HepG2 (cell line): ENCODE measurements at regions not wholly inside any gene's neighbourhood (a gene's known extent, or its start where the extent isn't known, plus 50 kb on each side); places are given as distances from the start of the nearest gene placed in this dataset.

ENCODE experiments used
- ATAC-seq: fragments of 200-7000 bp; cut with Tn5 transposase; 3 replicates; pipeline ENCODE4 v1.9.1; 2020; ENCODE audit warnings: mild to moderate bottlenecking, moderate library complexity
- BruUV-seq: library from RNA; stranded (reverse); fragments of 400-500 nt; replicated peaks from 2 replicates; lab custom pipeline; 2021; lab: Mats Ljungman, UMichigan
- CTCF ChIA-PET: fragments of 300-600 bp; formaldehyde crosslinking; extraction: SDS; loops from one replicate; lab custom pipeline; 2021; ENCODE audit warnings: low total read pairs, inconsistent platforms, low intra/inter-chr PET ratio; lab: Yijun Ruan, JAX
- POLR2A ChIA-PET: fragments of 350-600 bp; sonication (Branson Sonifier 250); formaldehyde crosslinking; loops from one replicate; lab custom pipeline; 2020; ENCODE audit warnings: antibody characterized with exemption, inconsistent platforms; lab: Yijun Ruan, JAX
- DNase-seq: peaks from one replicate; pipeline ENCODE4 v3.0.0-alpha.2; 2015; ENCODE audit warnings: low spot score
- FAIRE-seq: peaks from 3 replicates; lab custom pipeline; 2011; peaks lifted over from hg19 to GRCh38; lab: Jason Lieb, UNC
- H2AFZ ChIP-seq: one replicate; pipeline ENCODE4 v1.6.1; 2011; ENCODE audit warnings: low read length, inconsistent platforms
- H3K27ac ChIP-seq: fragments of 300-600 bp; 3 replicates; pipeline ENCODE4 v1.8.0; 2011; ENCODE audit warnings: mixed run types, mild to moderate bottlenecking, mixed read lengths, low read length, inconsistent platforms; ENCODE audit not compliant: insufficient read depth; ENCODE audit errors: extremely low read length
- H3K27me3 ChIP-seq, 2 experiments: fragments of 200-600 bp in 1 of 2; 2 replicates in 1 of 2; 3 replicates in 1 of 2; pipeline versions ENCODE4 v1.6.0 to v1.8.0; 2011; ENCODE audit warnings: low read length in 2 of 2, mild to moderate bottlenecking in 2 of 2, moderate library complexity in 2 of 2, inconsistent platforms in 1 of 2; ENCODE audit not compliant: insufficient read depth in 2 of 2, control insufficient read depth in 1 of 2
- H3K36me3 ChIP-seq, 2 experiments: fragments of 200-600 bp in 1 of 2; replicated peaks in 1 of 2; 2 replicates in 1 of 2; 3 replicates in 1 of 2; pipeline versions ENCODE4 v1.5.1 to v1.8.0; 2011; ENCODE audit warnings: low read length in 2 of 2, inconsistent platforms in 1 of 2; ENCODE audit not compliant: insufficient read depth in 2 of 2, control insufficient read depth in 1 of 2
- H3K4me1 ChIP-seq: 2 replicates; pipeline ENCODE4 v1.5.1; 2012; ENCODE audit warnings: low read length, inconsistent platforms; ENCODE audit not compliant: insufficient read depth
- H3K4me2 ChIP-seq: 2 replicates; pipeline ENCODE4 v1.6.0; 2011; ENCODE audit warnings: low read depth, low read length, inconsistent platforms
- H3K4me3 ChIP-seq, 3 experiments: fragments of 200-600 bp in 1 of 3; sonication (generic), shearing (Covaris generic) in 1 of 3; replicated peaks in 1 of 3; 2 replicates each; pipeline ENCODE4 v1.5.1; 2011 to 2016; ENCODE audit warnings: low read length in 3 of 3, inconsistent platforms in 2 of 3, low read depth in 2 of 3, mild to moderate bottlenecking in 2 of 3, control low read depth in 1 of 3, mixed read lengths in 1 of 3; ENCODE audit not compliant: insufficient read depth in 1 of 3
- H3K79me2 ChIP-seq: one replicate; pipeline ENCODE4 v1.6.1; 2011; ENCODE audit warnings: low read length, inconsistent platforms; ENCODE audit not compliant: insufficient read depth
- H3K9ac ChIP-seq: 2 replicates; pipeline ENCODE4 v1.6.0; 2011; ENCODE audit warnings: mild to moderate bottlenecking, low read depth, low read length, inconsistent platforms; ENCODE audit not compliant: insufficient read depth
- H3K9me3 ChIP-seq: 2 replicates; pipeline ENCODE4 v1.5.1; 2012; ENCODE audit warnings: mild to moderate bottlenecking, low read length
- H4K20me1 ChIP-seq: 2 replicates; pipeline ENCODE4 v1.6.0; 2011; ENCODE audit warnings: inconsistent platforms, mild to moderate bottlenecking, low read length, moderate library complexity; ENCODE audit not compliant: insufficient read depth
- IRF9 ChIP-seq: sonication (generic); formaldehyde crosslinking; IDR thresholded peaks from 2 replicates; pipeline ENCODE4 v1.8.0; 2022; ENCODE audit warnings: missing genetic modification reagents, mild to moderate bottlenecking, borderline replicate concordance
- JUN ChIP-seq: sonication (generic); formaldehyde crosslinking; IDR thresholded peaks from 2 replicates; pipeline ENCODE4 v1.4.0; 2020; ENCODE audit warnings: mild to moderate bottlenecking, missing genetic modification reagents
- MED8 ChIP-seq: sonication (generic); formaldehyde crosslinking; IDR thresholded peaks from 2 replicates; pipeline ENCODE4 v1.8.1; 2023; ENCODE audit warnings: mild to moderate bottlenecking, missing genetic modification reagents; ENCODE audit not compliant: insufficient replicate concordance
- NONO ChIP-seq, 2 experiments: fragments of 450-650 bp in 1 of 2; sonication (generic) in 1 of 2; formaldehyde crosslinking in 1 of 2; IDR thresholded peaks in 1 of 2; conservative IDR thresholded peaks in 1 of 2; 2 replicates each; pipeline versions ENCODE4 v1.6.1 to v1.8.0; 2017 to 2022; ENCODE audit warnings: mild to moderate bottlenecking in 1 of 2, missing genetic modification reagents in 1 of 2, moderate library complexity in 1 of 2
- PHF8 ChIP-seq: sonication (generic); formaldehyde crosslinking; IDR thresholded peaks from 2 replicates; pipeline ENCODE4 v1.5.0; 2020; ENCODE audit warnings: missing genetic modification reagents
- PRDM10 ChIP-seq: sonication (generic); formaldehyde crosslinking; IDR thresholded peaks from 2 replicates; pipeline ENCODE4 v1.4.0; 2020; ENCODE audit warnings: low read depth, missing genetic modification reagents
- TFE3 ChIP-seq: IDR thresholded peaks from 2 replicates; pipeline ENCODE4 v1.6.1; 2016
- ZNF138 ChIP-seq: sonication (generic); formaldehyde crosslinking; IDR thresholded peaks from 2 replicates; pipeline ENCODE4 v1.5.0; 2020; ENCODE audit warnings: mild to moderate bottlenecking, low read depth, missing genetic modification reagents
- ZNF782 ChIP-seq: sonication (generic); formaldehyde crosslinking; IDR thresholded peaks from 2 replicates; pipeline ENCODE4 v1.4.0; 2020; ENCODE audit warnings: missing genetic modification reagents, mild to moderate bottlenecking, borderline replicate concordance
- WGBS: methylation state at CpG from one replicate; pipeline ENCODE4 v1.1.6; 2017; ENCODE audit warnings: low lambda C conversion rate; 5-methylcytosine and 5-hydroxymethylcytosine counted together
- in situ Hi-C: cut with HindIII; loops from 2 replicates; pipeline ENCODE4 v1.10.0; 2017; ENCODE audit warnings: low pct_unique_long_range_greater_than_20kb; ENCODE audit not compliant: extremely low pct_ligation_motif_present
- intact Hi-C: fragments of 100-400 bp; cut with micrococcal nuclease; formaldehyde crosslinking; loops from one replicate; pipeline ENCODE4 v1.10.0; 2022; ENCODE audit not compliant: unreplicated experiment

- TF ChIP-seq PRDM10 (CRISPR knock-in tag) (no peak), ZNF782 (no peak), ZNF138 (CRISPR knock-in tag) (no peak), JUN (CRISPR knock-in tag) (no peak), MED8 (CRISPR knock-in tag) (no peak)
These were observed 283.3 kb upstream of the THSD7B start (continued) for GRCh38 chr2:136482006-136482405.

GRCh38 chr2:136479696-136480095 lies 285.6 kb upstream of the THSD7B start:
- in situ Hi-C loops (no loop called here), intact Hi-C loops (no loop called here)
- Histone ChIP-seq H3K79me2 (no peaks in the 10 kb centered on the region), H3K9me3 (peaks cover 18% of the 10 kb centered on the region; the same call in 1 of the 2 replicates), H3K9ac (no peak overlapping the region), H2AFZ (no peak overlapping the region), H3K27me3 (no peaks in the 10 kb centered on the region), H3K4me1 (no peaks in the 10 kb centered on the region), H4K20me1 (no peaks in the 10 kb centered on the region), H3K4me2 (no peak overlapping the region), H3K4me3 (no peak overlapping the region), H3K36me3 (no peaks in the 10 kb centered on the region), H3K27ac (no peak overlapping the region)
- POLR2A ChIA-PET: no interaction called here
- DNase-seq: no peak
- CTCF ChIA-PET: no interaction called here
- no peak for ATAC-seq
- no peak for FAIRE-seq
- WGBS: 0% methylated on average over 2 of the region's 2 CpGs
- BruUV-seq: no TSS peak
- TF ChIP-seq NONO (IDR thresholded peaks at IDR 0.05) (no peak), NONO (CRISPR knock-in tag; conservative IDR thresholded peaks at IDR 0.05) (no peak), IRF9 (CRISPR knock-in tag) (no peak), TFE3 (CRISPR knock-in tag) (no peak), PHF8 (CRISPR knock-in tag) (no peak)
